Esophagus muscularis mucosa (tissue), 4 donors: ENCODE measurements at regions not wholly inside any gene's neighbourhood (a gene's known extent, or its start where the extent isn't known, plus 50 kb on each side); places are given as distances from the start of the nearest gene placed in this dataset.

Experiments
- EP300 ChIP-seq: sonication (generic); formaldehyde crosslinking; IDR thresholded peaks from one replicate; pipeline ENCODE4 v1.6.1; 2017; ENCODE audit warnings: antibody characterized with exemption
- POLR2AphosphoS5 ChIP-seq, 2 donors: sonication (generic); formaldehyde crosslinking; IDR thresholded peaks; one replicate each; pipeline ENCODE4 v1.6.1; 2017; ENCODE audit warnings: antibody characterized with exemption in 2 of 2
- TF ChIP-seq, protein P1 (sequence below), 3 experiments: fragments of 200-600 bp in 2 of 3; fragments of 450-650 bp in 1 of 3; sonication (generic) in 2 of 3; IDR thresholded peaks; one replicate each; pipeline ENCODE4 v1.5.1; 2017 to 2019; ENCODE audit warnings: antibody characterized with exemption in 3 of 3, mild to moderate bottlenecking in 2 of 3, moderate library complexity in 1 of 3

DNA sequence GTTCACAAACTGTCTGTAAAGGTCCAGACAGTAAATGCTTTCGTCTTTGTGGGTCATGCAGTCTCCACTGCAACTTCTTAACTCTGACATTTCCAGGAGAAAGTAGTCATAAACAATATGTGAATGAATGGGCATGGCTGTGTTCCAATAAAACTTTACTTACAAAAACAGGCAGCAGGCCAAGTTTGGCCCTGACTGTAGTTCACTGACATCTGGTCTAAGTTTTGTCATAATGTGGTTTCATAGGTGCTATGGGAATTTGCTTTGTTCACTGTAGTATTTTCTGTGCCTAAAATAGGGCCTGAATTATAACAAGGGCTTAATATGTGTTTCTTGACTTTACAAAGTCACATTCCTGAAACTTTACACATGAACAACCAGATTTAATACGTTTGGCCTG is 186.0 kb upstream of the KBTBD8 start:
- no peak for TF ChIP-seq EP300
- TF ChIP-seq, protein P1, sequence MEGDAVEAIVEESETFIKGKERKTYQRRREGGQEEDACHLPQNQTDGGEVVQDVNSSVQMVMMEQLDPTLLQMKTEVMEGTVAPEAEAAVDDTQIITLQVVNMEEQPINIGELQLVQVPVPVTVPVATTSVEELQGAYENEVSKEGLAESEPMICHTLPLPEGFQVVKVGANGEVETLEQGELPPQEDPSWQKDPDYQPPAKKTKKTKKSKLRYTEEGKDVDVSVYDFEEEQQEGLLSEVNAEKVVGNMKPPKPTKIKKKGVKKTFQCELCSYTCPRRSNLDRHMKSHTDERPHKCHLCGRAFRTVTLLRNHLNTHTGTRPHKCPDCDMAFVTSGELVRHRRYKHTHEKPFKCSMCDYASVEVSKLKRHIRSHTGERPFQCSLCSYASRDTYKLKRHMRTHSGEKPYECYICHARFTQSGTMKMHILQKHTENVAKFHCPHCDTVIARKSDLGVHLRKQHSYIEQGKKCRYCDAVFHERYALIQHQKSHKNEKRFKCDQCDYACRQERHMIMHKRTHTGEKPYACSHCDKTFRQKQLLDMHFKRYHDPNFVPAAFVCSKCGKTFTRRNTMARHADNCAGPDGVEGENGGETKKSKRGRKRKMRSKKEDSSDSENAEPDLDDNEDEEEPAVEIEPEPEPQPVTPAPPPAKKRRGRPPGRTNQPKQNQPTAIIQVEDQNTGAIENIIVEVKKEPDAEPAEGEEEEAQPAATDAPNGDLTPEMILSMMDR (IDR thresholded peaks at IDR 0.05) = no peak
- TF ChIP-seq POLR2AphosphoS5 (IDR thresholded peaks at IDR 0.05) = no peak
